DMS79 treated with DMSO at 0.1 percent for 48 hours (cell line): ENCODE measurements at regions not wholly inside any gene's neighbourhood (a gene's known extent, or its start where the extent isn't known, plus 50 kb on each side); places are given as distances from the start of the nearest gene placed in this dataset.

Experiments used
- DNase-seq: peaks from one replicate; lab custom pipeline; 2025; lab: John Stamatoyannopoulos, UW

GRCh38 chr12:125678589-125678993 is 613.4 kb downstream of the AACS start:
- DNase-seq: no peak

- no peak for DNase-seq
These were observed 618.6 kb downstream of the AACS start for GRCh38 chr12:125683748-125684381.

GRCh38 chr12:125684968-125685790 is 619.9 kb downstream of the AACS start:
- DNase-seq: no peak

GRCh38 chr12:125685915-125686314 is 620.7 kb downstream of the AACS start:
- no peak for DNase-seq

DNA sequence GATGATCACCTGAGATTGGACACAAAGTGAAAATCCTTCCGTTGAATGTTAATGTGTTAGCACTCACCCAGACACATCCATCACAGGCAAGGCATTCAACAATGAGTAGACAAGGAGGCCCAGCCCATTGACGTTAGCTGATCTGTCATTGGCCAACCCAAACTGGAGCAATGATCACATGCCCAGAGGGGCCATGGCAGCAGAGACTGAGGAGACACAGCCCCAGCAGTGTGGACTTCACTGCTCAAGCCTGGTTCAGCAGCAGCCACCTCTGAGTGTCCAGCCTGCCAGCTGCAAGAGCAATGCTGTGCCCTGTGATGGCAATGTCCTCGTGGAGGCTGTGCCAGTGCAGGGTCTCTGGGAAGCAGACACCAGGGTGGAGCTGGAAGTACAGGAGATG is 622.2 kb downstream of the AACS start:
- no peak for DNase-seq

DNA sequence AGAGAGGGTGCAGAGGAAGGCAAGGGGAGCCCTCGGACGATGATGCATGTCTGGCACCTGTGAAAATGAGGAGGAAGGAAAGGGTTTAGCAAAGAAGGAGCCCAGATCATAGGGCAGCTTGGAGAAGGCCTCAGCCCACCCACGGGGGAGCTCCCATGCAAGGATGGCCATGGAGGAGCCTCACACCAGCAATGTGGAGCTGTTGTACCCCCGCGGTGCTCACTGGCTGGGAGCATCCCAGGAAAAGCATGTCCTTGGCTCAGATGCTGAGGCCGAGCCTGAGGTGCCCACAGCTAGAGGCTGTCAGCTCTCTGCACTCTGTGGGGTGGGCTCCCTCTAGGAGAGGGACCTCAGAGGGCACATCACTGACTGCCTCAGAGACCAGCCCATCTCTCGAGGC is 622.6 kb downstream of the AACS start:
- DNase-seq: no peak

- no peak for DNase-seq
These were observed 623.0 kb downstream of the AACS start for GRCh38 chr12:125688223-125688622.

- no peak for DNase-seq
These were observed 623.6 kb downstream of the AACS start for GRCh38 chr12:125688881-125689280.

DNA sequence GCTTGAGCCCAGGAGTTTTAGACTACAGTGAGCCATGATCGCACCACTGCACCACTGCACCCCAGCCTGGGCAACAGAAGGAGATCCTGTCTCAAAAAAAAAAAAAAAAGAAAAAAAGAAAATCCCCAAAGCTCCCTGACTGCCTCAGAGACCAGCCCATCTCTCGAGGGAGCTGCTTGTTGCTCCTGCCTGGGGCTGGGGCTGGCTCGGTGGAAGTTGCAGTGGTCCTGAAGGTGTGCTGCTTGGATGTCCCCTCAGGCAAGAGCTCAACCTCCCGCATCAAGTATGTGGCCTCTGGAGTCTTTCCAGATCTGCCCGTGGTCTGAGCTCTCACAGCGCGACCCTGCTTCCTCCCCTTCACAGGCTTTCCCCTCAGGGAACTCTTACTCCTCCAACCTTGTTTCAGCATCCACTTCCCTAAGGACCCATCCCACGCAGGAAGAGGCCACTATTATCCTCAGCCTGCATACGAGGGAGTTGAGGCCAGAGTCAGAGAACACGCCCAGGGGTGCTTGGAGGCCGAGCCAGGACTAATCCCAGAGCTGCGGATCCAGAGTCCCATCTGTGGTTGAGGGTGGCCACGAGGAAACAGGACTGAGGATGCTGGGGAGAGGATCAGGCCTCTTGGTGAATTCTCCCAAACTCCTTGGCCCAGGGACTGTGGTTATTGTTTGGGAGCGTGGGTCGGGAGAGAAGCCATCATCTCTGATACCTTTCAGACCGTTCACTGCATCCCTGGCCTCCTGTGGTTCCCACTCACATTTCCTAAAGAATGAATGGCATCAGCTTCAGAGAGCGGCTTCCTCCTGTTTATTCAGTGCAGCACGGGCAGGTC is 624.6 kb downstream of the AACS start:
- DNase-seq: no peak

DNA sequence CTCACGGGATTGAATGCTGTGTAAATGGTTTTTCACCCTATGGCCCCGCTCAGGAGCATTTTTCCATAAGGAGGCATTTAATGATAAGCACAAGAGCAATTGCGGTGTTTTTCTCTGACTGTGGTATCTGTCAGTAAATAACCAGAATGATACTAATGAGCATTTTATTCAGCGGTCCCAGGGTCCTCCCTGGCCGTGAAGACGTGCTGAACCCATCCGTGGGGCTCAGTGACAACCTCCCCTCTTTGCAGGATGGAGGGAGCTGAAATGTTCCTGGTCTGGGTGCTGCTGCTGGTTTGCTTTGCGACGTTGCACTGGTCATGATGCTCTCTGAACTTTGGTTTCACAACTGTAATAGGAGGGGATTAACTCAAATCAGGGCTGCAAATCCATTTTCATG is 625.6 kb downstream of the AACS start:
- no peak for DNase-seq

DNA sequence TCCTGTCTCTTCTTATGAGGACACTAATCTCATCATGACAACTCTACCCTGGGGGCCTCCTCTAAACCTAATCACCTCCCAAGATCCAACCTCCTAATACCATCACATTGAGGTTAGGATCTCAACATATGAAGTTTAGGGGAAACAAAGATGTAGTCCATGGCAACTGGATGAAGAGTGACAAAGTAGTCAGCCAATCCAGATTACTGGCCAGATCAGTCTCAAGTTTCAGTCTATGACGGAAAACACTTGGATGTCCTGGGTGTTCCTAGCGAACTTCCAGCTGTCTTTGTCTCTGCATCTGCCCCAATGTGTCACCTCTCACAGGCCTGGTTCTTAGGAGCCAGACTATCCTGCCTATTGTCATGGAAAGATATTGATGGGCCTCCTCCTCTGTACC is 630.8 kb downstream of the AACS start:
- DNase-seq: no peak

DNA sequence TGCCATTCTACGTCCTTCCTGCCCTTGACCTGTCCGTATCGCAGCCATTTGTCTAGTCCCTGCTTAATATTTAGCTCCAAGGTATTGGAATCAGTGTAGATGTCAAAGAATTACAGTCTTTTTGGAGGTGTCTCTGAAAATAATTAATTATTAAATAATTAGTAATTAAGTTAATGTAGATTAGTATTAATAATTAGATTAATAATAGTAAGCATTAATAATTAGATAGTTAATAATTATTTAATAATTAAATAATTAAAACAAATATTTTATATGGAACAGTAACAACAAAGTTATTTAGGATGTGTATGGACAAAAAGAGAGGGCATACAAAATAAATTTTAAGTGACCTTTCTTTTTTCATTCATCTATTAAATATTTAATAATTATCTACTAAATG is 639.6 kb downstream of the AACS start:
- DNase-seq: no peak

DNA sequence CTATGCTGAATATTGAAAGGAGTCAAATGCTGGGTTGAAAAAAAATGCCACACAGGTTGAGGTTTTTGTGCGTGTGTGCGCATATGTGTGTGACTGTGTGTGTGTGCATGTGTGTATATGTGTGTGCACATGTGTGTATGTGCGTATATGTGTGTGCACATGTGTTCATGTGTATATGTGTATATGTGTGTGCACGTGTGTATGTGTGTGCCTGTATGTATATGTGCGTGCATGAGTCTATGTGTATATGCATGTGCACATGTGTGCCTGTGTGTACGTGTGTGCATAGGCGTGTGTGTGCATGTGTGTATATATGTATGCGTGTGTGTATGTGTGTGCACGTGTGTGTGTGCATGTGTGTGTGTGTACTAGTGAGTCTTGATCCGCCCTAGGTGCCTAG is 655.7 kb downstream of the AACS start:
- DNase-seq: no peak

DNA sequence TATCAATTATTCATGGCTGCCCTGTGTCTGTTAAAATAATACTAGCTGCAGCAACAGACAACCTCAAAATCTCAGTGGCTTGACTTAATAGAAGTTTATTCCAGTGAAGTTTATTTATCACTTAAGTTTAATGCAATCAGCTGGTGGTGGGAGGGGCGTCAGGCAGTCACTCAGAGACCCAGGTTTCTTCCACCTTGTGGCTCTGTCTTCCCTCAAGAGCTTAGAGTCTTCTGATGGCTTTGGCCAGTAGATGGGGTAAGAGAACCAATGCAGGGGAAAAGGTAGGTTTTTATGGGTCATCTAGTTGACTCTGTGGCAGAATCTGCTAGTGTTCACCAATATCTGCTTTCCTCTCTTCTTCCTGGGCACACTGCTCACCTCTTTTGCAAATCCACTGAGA is 668.9 kb downstream of the AACS start:
- DNase-seq: no peak

GRCh38 chr12:125738211-125738610 is 673.0 kb downstream of the AACS start:
- no peak for DNase-seq

DNA sequence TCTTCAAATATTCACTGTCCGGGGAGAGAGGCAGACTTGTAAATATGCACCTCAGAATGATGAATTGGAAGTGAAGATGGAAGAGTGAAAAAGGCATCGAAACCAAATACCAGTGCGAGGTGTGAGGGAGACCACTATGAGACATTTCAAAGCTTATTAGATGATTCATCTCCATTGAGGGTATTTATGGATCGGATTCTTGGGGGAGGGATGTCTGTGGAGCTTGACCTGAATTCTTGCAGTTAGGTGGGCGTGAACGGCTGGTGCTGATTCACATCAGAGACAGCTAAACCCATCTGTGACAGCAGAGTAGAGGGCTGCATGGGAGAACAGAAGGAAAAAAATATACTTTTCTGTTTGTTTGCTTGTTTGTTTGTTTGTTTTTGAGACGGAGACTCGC is 677.2 kb downstream of the AACS start:
- DNase-seq: no peak

- DNase-seq: no peak
These were observed 679.0 kb downstream of the AACS start for GRCh38 chr12:125744201-125744600.

DNA sequence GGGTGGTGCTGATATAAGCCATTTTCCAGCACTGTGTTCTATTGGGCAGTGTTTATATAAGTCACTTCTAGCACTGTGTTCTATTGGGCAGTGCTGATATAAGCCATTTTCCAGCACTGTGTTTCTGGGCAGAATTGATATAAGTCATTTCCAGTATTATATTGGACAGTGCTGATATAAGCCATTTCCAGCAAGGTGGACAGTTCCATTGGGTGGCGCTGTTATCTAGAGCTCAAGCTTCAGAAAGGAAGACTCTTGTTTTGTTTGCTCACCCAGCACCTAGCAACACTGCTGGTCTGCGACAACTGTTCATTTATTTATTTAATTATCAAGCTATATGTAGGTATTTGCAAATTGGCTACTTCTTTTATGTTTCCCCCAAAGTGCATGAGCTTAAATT is 690.3 kb downstream of the AACS start:
- DNase-seq: no peak

DNA sequence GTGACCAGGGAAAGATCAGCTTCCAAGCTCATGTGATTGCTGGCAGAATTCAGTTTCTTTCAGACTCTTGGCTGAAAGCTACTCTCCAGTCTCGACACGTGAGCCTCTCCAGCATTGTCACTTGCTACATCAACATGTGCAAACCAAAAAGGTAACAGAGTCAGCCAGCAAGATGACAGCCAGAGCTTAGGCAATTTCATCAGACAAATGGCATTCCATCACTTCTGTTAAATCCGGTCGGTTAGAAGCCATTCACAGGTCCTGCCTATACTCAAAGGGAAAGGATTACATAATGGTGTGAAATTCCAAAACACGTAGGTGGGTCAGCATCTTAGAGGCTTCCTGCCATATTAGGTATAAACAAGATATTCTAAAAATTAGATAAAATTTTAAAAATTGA is 700.9 kb downstream of the AACS start:
- no peak for DNase-seq

- DNase-seq: no peak
These were observed 707.2 kb downstream of the AACS start for GRCh38 chr12:125772403-125772802.

- no peak for DNase-seq
These were observed 707.9 kb downstream of the AACS start for GRCh38 chr12:125773033-125773640.

DNA sequence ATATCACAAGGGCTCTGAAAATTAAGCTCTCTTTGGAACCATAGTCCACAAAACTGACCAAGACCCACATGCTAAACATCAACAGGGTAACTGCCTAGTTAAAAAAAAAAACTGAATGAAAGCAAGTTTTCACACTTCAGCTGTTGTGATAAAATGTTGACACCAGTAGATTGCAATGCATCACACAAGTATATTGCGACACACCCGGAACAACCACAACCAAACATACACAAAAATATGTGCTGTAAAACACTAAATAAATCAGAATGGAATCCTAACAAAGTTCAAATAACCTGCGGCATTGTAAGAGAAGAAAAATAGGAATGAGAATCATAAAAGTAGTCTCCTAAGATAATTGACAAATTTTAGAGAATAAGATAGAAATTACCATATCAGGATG is 710.3 kb downstream of the AACS start:
- no peak for DNase-seq

DNA sequence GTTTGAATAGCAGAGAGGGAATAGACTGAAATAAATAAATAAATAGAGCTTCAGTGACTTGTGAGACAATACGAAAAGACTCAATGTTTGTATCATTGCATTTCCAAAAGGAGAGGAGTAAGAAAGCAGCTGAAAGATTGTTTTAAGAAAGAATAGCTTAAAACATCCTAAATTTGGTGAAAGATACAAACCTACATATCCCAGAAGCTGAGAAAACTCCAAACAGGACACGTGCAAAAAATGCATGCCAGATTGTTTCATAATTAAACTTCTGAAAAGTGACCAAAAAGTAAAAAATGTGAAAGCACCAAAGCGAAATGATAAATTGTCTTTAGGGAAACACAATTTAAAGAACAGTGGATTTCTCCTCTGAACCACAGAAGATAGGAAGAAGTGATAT is 711.0 kb downstream of the AACS start:
- no peak for DNase-seq
